Stimulated activated effector memory CD8-positive, alpha-beta T cell treated with anti-CD3 and anti-CD28 coated beads, Interleukin-12 subunit alpha, Interleukin-12 subunit beta, amount 100 ng/mL, for 72 hours (primary cell): ENCODE measurements at regions not wholly inside any gene's neighbourhood (a gene's known extent, or its start where the extent isn't known, plus 50 kb on each side); places are given as distances from the start of the nearest gene placed in this dataset.

Experiments used
- ATAC-seq: fragments of 150-1000 bp; cut with Tn5 transposase; 2 replicates; pipeline ENCODE4 v1.10.0; 2021
- DNase-seq, 2 donors: peaks; one replicate each; pipeline ENCODE4 v3.0.0; 2021 to 2022; ENCODE audit warnings: low spot score in 2 of 2
- H3K27ac Mint-ChIP-seq: one replicate; pipeline ENCODE4 v1.8.0; 2022; ENCODE audit warnings: mild to moderate bottlenecking, mixed read lengths
- H3K36me3 Mint-ChIP-seq: one replicate; pipeline ENCODE4 v1.8.0; 2022; ENCODE audit warnings: mild to moderate bottlenecking, mixed read lengths
- H3K4me1 Mint-ChIP-seq: one replicate; pipeline ENCODE4 v1.8.0; 2022; ENCODE audit warnings: mixed read lengths
- H3K4me3 Mint-ChIP-seq: one replicate; pipeline ENCODE4 v1.8.0; 2022; ENCODE audit warnings: mild to moderate bottlenecking, mixed read lengths
- H3K9me3 Mint-ChIP-seq: one replicate; pipeline ENCODE4 v1.8.0; 2022; ENCODE audit warnings: mixed read lengths

- no peaks in the 10 kb centered on the region for H3K36me3 Mint-ChIP-seq
- H3K9me3 Mint-ChIP-seq, result no peaks in the 10 kb centered on the region
- no peak overlapping the region for H3K27ac Mint-ChIP-seq
- H3K4me3 Mint-ChIP-seq, result no peak overlapping the region
- ATAC-seq, result no peak
- H3K4me1 Mint-ChIP-seq, result no peaks in the 10 kb centered on the region
- no peak for DNase-seq
These were observed 220.7 kb downstream of the CMPK2 start for GRCh38 chr2:6645004-6645403.

DNA sequence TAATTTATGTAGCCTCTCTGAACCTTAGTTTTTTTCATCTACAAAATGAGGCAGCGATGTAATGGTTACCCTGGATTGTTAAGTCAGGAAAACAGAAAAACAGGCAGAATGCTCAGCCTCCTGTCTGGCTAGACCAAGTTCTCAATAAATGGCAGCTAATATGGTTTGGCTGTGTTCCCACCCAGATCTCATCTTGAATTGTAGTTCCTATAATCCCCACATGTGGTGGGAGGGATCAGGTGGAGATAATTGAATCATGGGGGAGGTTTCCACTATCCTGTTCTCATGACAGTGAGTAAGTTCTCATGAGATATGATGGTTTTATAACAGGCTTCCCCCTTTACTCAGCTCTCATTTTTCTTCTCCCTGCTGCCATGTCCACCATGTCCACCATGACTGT, 220.0 kb downstream of the CMPK2 start:
- H3K4me3 Mint-ChIP-seq, result no peak overlapping the region

DNA sequence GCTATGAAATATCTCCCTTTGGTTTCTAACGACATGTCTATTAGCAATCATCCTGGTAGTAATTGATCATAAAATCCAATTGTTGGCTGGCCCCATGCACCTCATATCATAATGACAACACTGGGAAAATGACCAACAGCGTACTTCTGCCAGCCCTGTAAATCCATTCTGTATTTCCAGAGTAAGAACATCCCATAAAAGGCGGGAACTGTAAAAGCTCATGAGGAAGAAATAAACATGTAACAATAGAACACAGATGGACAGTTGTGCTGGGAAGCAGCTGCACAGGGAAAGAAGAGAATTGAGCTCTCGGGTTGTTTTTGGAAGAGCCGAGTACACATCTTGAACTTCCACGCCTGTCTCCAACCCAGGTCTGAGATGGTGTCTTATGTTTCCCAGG, 218.7 kb downstream of the CMPK2 start:
- Mint-ChIP-seq H3K4me1 (no peaks in the 10 kb centered on the region), H3K36me3 (no peaks in the 10 kb centered on the region), H3K4me3 (no peak overlapping the region), H3K27ac (no peak overlapping the region), H3K9me3 (no peaks in the 10 kb centered on the region)
- ATAC-seq (no peak), DNase-seq (no peak)

More for the DNA sequence above, 220.0 kb downstream of the CMPK2 start:
- Mint-ChIP-seq H3K4me1 (no peaks in the 10 kb centered on the region), H3K27ac (no peak overlapping the region), H3K36me3 (no peaks in the 10 kb centered on the region), H3K9me3 (no peaks in the 10 kb centered on the region)
- DNase-seq (no peak), ATAC-seq (no peak)

- no peak for DNase-seq
- ATAC-seq, result no peak
- H3K4me1 Mint-ChIP-seq, result no peaks in the 10 kb centered on the region
- H3K36me3 Mint-ChIP-seq, result no peaks in the 10 kb centered on the region
- H3K4me3 Mint-ChIP-seq, result no peak overlapping the region
- no peaks in the 10 kb centered on the region for H3K9me3 Mint-ChIP-seq
- H3K27ac Mint-ChIP-seq, result no peak overlapping the region
These were observed 217.0 kb downstream of the CMPK2 start for GRCh38 chr2:6648596-6649247.

DNA sequence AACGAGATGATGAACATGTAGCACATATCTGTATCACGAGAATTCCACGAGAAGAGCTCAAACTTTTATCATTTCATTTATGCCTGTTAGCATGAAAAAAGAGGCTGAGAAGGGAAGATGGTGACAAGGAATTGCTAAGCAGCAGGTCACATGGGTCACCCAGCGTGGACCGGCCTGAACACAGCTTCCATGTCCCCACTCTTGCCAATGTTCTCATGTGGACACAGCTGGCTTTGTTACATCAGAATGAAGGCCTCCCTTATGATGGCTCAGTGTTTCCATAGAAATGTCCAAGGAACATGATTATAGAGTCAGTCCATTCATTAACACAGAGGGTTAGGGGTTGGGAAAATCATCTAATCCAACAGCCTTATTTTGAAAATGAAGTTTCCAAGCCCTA, 215.4 kb downstream of the CMPK2 start:
- no peaks in the 10 kb centered on the region for H3K36me3 Mint-ChIP-seq
- no peaks in the 10 kb centered on the region for H3K4me1 Mint-ChIP-seq
- ATAC-seq, result no peak
- no peak overlapping the region for H3K27ac Mint-ChIP-seq
- DNase-seq, result no peak
- no peaks in the 10 kb centered on the region for H3K9me3 Mint-ChIP-seq
- H3K4me3 Mint-ChIP-seq, result no peak overlapping the region

- DNase-seq (no peak), ATAC-seq (no peak)
- Mint-ChIP-seq H3K36me3 (no peaks in the 10 kb centered on the region), H3K9me3 (no peaks in the 10 kb centered on the region), H3K4me3 (no peak overlapping the region), H3K4me1 (no peaks in the 10 kb centered on the region), H3K27ac (no peak overlapping the region)
These were observed 213.5 kb downstream of the CMPK2 start for GRCh38 chr2:6652251-6652650.

- Mint-ChIP-seq H3K36me3 (no peaks in the 10 kb centered on the region), H3K4me1 (no peaks in the 10 kb centered on the region), H3K27ac (no peak overlapping the region), H3K4me3 (no peak overlapping the region), H3K9me3 (no peaks in the 10 kb centered on the region)
- ATAC-seq (no peak), DNase-seq (no peak)
These were observed 212.4 kb downstream of the CMPK2 start for GRCh38 chr2:6653281-6653750.

DNA sequence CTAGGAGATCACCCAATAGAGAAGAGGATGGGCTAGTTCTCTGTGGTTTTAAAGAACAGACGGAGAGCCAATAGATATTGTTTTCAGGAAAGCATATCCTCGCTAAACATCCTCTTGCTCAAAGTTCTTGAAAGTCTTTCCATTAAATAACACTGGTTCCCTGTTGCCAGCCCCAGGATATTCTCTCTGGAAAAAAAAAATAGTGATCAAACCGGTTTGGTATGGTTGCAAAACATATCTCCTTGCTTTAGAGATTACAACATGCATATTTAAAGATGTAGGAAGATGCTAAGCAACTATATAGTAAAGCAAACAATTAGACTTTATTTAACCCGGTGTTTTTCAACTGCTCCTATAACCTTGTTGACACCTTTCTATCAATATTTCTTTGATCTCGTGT, 211.4 kb downstream of the CMPK2 start:
- H3K4me1 Mint-ChIP-seq, result no peaks in the 10 kb centered on the region
- no peak overlapping the region for H3K27ac Mint-ChIP-seq
- ATAC-seq, result no peak
- H3K36me3 Mint-ChIP-seq, result no peaks in the 10 kb centered on the region
- no peak overlapping the region for H3K4me3 Mint-ChIP-seq
- no peaks in the 10 kb centered on the region for H3K9me3 Mint-ChIP-seq
- DNase-seq, result no peak

GRCh38 chr2:6656633-6657032, 209.1 kb downstream of the CMPK2 start:
- H3K4me1 Mint-ChIP-seq, result no peaks in the 10 kb centered on the region
- DNase-seq, result no peak

DNA sequence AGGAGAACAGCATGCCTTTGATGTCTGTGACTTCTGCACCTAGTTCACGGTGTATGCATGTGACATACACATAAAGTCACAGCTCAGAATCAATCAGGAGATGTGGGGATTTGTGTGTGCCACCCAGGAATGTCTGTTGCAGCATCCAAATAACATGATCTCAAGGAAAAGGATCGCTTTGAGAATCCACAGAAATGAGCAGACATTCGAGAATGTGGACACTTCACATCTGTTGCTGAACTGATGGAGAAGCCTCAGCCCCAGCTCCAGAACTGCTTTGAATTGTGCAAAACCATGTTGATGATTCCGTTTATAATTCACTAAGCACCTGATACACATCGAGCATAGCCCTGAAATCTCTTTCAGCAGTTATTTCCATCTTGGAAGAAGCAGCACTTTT, 208.6 kb downstream of the CMPK2 start:
- H3K27ac Mint-ChIP-seq, result no peak overlapping the region
- H3K4me1 Mint-ChIP-seq, result no peaks in the 10 kb centered on the region
- no peaks in the 10 kb centered on the region for H3K36me3 Mint-ChIP-seq
- no peak for DNase-seq
- H3K4me3 Mint-ChIP-seq, result no peak overlapping the region
- no peaks in the 10 kb centered on the region for H3K9me3 Mint-ChIP-seq
- ATAC-seq, result no peak

More at GRCh38 chr2:6656633-6657032, 209.1 kb downstream of the CMPK2 start:
- Mint-ChIP-seq H3K36me3 (no peaks in the 10 kb centered on the region), H3K27ac (no peak overlapping the region), H3K9me3 (no peaks in the 10 kb centered on the region), H3K4me3 (no peak overlapping the region)
- no peak for ATAC-seq

GRCh38 chr2:6657855-6658254, 207.9 kb downstream of the CMPK2 start:
- ATAC-seq, result no peak
- H3K36me3 Mint-ChIP-seq, result no peaks in the 10 kb centered on the region
- no peaks in the 10 kb centered on the region for H3K9me3 Mint-ChIP-seq
- DNase-seq, result no peak
- no peaks in the 10 kb centered on the region for H3K4me1 Mint-ChIP-seq
- H3K4me3 Mint-ChIP-seq, result no peak overlapping the region
- no peak overlapping the region for H3K27ac Mint-ChIP-seq

- Mint-ChIP-seq H3K4me1 (no peaks in the 10 kb centered on the region), H3K9me3 (no peaks in the 10 kb centered on the region), H3K27ac (no peak overlapping the region), H3K4me3 (no peak overlapping the region), H3K36me3 (no peaks in the 10 kb centered on the region)
- DNase-seq, result no peak
- ATAC-seq, result no peak
These were observed 201.2 kb downstream of the CMPK2 start for GRCh38 chr2:6664332-6665061.

GRCh38 chr2:6665093-6666045, 200.3 kb downstream of the CMPK2 start:
- peak; percentile 24 for ATAC-seq
- Mint-ChIP-seq H3K4me3 (no peak overlapping the region), H3K36me3 (no peaks in the 10 kb centered on the region), H3K4me1 (no peaks in the 10 kb centered on the region), H3K9me3 (no peaks in the 10 kb centered on the region), H3K27ac (no peak overlapping the region)
- no peak for DNase-seq

DNA sequence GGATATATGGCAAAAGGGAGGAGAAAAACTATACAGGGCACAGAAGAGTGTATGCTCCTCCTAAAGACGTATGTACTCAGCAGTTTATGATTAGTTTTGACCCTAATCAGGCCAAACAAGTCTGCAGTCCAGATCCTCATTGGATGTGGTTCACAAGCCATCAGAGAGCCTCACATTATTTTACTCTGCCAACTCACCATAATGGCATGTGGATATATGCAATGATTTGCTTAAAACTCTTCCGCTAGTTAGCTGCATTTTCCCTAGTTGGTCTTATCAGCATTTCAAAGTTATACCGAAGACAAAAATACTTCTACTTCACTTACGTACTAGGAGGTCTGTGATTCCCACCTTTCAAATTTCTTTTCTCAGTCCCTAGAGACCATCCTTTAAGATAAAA, 198.4 kb downstream of the CMPK2 start:
- ATAC-seq (no peak), DNase-seq (no peak)
- Mint-ChIP-seq H3K4me3 (no peak overlapping the region), H3K36me3 (no peaks in the 10 kb centered on the region), H3K4me1 (no peaks in the 10 kb centered on the region), H3K9me3 (no peaks in the 10 kb centered on the region), H3K27ac (no peak overlapping the region)

DNA sequence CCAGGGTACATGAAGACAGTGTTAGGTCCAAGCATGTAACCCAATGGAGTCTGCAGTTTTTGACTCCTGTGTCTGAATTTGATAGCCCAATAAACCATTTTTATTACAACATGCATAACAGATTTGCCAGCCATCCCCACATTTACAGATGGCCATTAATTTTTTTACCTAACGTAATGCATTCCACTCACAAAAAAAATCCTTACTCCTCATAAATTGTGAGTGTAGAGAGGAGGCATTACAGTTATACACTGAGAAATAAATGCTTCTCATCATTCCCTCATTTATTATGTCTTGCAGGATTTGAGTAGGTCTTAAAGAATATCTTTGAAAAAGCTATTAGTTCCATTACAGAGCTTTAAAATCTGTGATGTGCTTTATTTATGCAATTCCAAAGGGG, 193.8 kb downstream of the CMPK2 start:
- ATAC-seq, result no peak
- H3K4me1 Mint-ChIP-seq, result no peaks in the 10 kb centered on the region

More for the DNA sequence above, 193.8 kb downstream of the CMPK2 start:
- Mint-ChIP-seq H3K4me3 (no peak overlapping the region), H3K9me3 (no peaks in the 10 kb centered on the region), H3K27ac (no peak overlapping the region), H3K36me3 (no peaks in the 10 kb centered on the region)
- no peak for DNase-seq
